ENCODE measurements at regions not wholly inside any gene's neighbourhood (a gene's known extent, or its start where the extent isn't known, plus 50 kb on each side); places are given as distances from the start of the nearest gene placed in this dataset.

GRCh38 chr14:42277840-42278239, 671.2 kb downstream of the LRFN5 start:
- H3K4me3 Mint-ChIP-seq = no peak overlapping the region
- peaks cover 0 to 8% (median 0%) of the 10 kb centered on the region in 3 donors for H3K9me3 ChIP-seq (ENCODE audit: control extremely low read depth in 1 of 3, control insufficient read depth in 2 of 3, insufficient read depth in 1 of 3, low read length in 2 of 3)
- peak overlapping the region; percentile 24 for H2AFZ ChIP-seq (ENCODE audit: insufficient read depth, low read depth, low read length, poor library complexity, severe bottlenecking)
- CTCF ChIA-PET = no interaction called here
- no CpG with 5 or more reads among the region's 2 CpGs for WGBS (ENCODE audit: insufficient coverage)
- no peaks in the 10 kb centered on the region for H3K9me3 Mint-ChIP-seq (ENCODE audit: insufficient read depth)
- H3K27me3 Mint-ChIP-seq = no peaks in the 10 kb centered on the region
- no peaks in the 10 kb centered on the region for H3K36me3 ChIP-seq (replicated peaks in 1 of 2; ENCODE audit: control extremely low read depth in 1 of 2, control insufficient read depth in 1 of 2, extremely low read depth in 1 of 2, insufficient read depth in 2 of 2, low read length in 1 of 2)
- H3K4me1 ChIP-seq (ENCODE audit: control insufficient read depth in 2 of 2, insufficient read depth in 2 of 2, low read length in 2 of 2) = no peaks in the 10 kb centered on the region
- POLR2A ChIA-PET = no interaction called here
- H4K20me1 ChIP-seq (ENCODE audit: control insufficient read depth, insufficient read depth, low read length, poor library complexity, severe bottlenecking) = no peaks in the 10 kb centered on the region
- ATAC-seq (ENCODE audit: low read depth) (no peak), DNase-seq (no peak)
- H3K9ac ChIP-seq (ENCODE audit: low read length) = peak overlapping the region; percentile 17
- intact Hi-C loops (cut with micrococcal nuclease) = no loop called here
- peaks cover 21% of the 10 kb centered on the region for H3K4me1 Mint-ChIP-seq
- TF ChIP-seq EZH2 (IDR thresholded peaks at IDR 0.05; ENCODE audit: borderline replicate concordance, insufficient read depth, low read depth, low read length, poor library complexity, severe bottlenecking) = no peak
- TF ChIP-seq CTCF (IDR thresholded peaks at IDR 0.05) = no peak
- H3K4me3 ChIP-seq (ENCODE audit: control extremely low read depth in 1 of 5, extremely low read depth in 1 of 5, insufficient read depth in 1 of 5, low read depth in 2 of 5, low read length in 4 of 5) = peak overlapping the region in 1 of 5 experiments; percentile 17
- H3K27ac ChIP-seq (ENCODE audit: low read length in 2 of 2) = no peak overlapping the region
- no peaks in the 10 kb centered on the region for H3K79me2 ChIP-seq (ENCODE audit: control insufficient read depth, insufficient read depth, low read length)
- H3K4me2 ChIP-seq (replicated peaks; ENCODE audit: low read depth, low read length, poor library complexity, severe bottlenecking) = peak overlapping the region; percentile 47
- no peak overlapping the region for H3K27ac Mint-ChIP-seq
- H3K27me3 ChIP-seq (replicated peaks in 1 of 4; ENCODE audit: control extremely low read depth in 1 of 4, control insufficient read depth in 3 of 4, insufficient read depth in 4 of 4, low read length in 3 of 4) = no peaks in the 10 kb centered on the region

- Mint-ChIP-seq H3K9me3 (ENCODE audit: insufficient read depth) (peaks cover 7% of the 10 kb centered on the region), H3K4me1 (no peaks in the 10 kb centered on the region), H3K4me3 (no peak overlapping the region), H3K27ac (no peak overlapping the region), H3K27me3 (no peaks in the 10 kb centered on the region)
- Histone ChIP-seq H3K4me1 (ENCODE audit: control insufficient read depth in 2 of 2, insufficient read depth in 2 of 2, low read length in 2 of 2) (no peaks in the 10 kb centered on the region), H3K36me3 (replicated peaks in 1 of 2; ENCODE audit: control extremely low read depth in 1 of 2, control insufficient read depth in 1 of 2, extremely low read depth in 1 of 2, insufficient read depth in 2 of 2, low read length in 1 of 2) (no peaks in the 10 kb centered on the region), H3K27ac (ENCODE audit: low read length in 2 of 2) (no peak overlapping the region), H3K4me3 (ENCODE audit: control extremely low read depth in 1 of 5, extremely low read depth in 1 of 5, insufficient read depth in 1 of 5, low read depth in 2 of 5, low read length in 4 of 5) (no peak overlapping the region), H3K4me2 (replicated peaks; ENCODE audit: low read depth, low read length, poor library complexity, severe bottlenecking) (no peak overlapping the region), H3K79me2 (ENCODE audit: control insufficient read depth, insufficient read depth, low read length) (no peaks in the 10 kb centered on the region), H2AFZ (ENCODE audit: insufficient read depth, low read depth, low read length, poor library complexity, severe bottlenecking) (no peak overlapping the region), H3K27me3 (replicated peaks in 1 of 4; ENCODE audit: control extremely low read depth in 1 of 4, control insufficient read depth in 3 of 4, insufficient read depth in 4 of 4, low read length in 3 of 4) (no peaks in the 10 kb centered on the region), H3K9ac (ENCODE audit: low read length) (no peak overlapping the region), H4K20me1 (ENCODE audit: control insufficient read depth, insufficient read depth, low read length, poor library complexity, severe bottlenecking) (no peaks in the 10 kb centered on the region), H3K9me3 (ENCODE audit: control extremely low read depth in 1 of 3, control insufficient read depth in 2 of 3, insufficient read depth in 1 of 3, low read length in 2 of 3) (peaks cover 0 to 2% (median 0%) of the 10 kb centered on the region in 3 donors)
- ChIA-PET CTCF (no interaction called here), POLR2A (no interaction called here)
- ATAC-seq (ENCODE audit: low read depth) (no peak), DNase-seq (no peak)
- intact Hi-C loops (cut with micrococcal nuclease) = no loop called here
- TF ChIP-seq EZH2 (IDR thresholded peaks at IDR 0.05; ENCODE audit: borderline replicate concordance, insufficient read depth, low read depth, low read length, poor library complexity, severe bottlenecking) = no peak
- no CpG with 5 or more reads among the region's 1 CpG for WGBS (ENCODE audit: insufficient coverage)
Observed at GRCh38 chr14:42269234-42269633, 662.6 kb downstream of the LRFN5 start.

Data from B cell (primary cell).